ENCODE measurements at regions not wholly inside any gene's neighbourhood (a gene's known extent, or its start where the extent isn't known, plus 50 kb on each side); places are given as distances from the start of the nearest gene placed in this dataset.

GRCh38 chr3:63207066-63207590 is 71.0 kb upstream of the SYNPR start:
- TF ChIP-seq SMAD3 (CRISPR knock-in tag; IDR thresholded peaks at IDR 0.05; ENCODE audit: borderline replicate concordance) (no peak), CTCF (IDR thresholded peaks at IDR 0.05) (no peak), CDX4 (CRISPR knock-in tag; IDR thresholded peaks at IDR 0.05; ENCODE audit: borderline replicate concordance) (no peak), MLX (CRISPR knock-in tag; IDR thresholded peaks at IDR 0.05) (no peak), ZMAT4 (CRISPR knock-in tag; IDR thresholded peaks at IDR 0.05) (no peak), MAX (CRISPR knock-in tag; IDR thresholded peaks at IDR 0.05) (no peak), ZNF396 (CRISPR knock-in tag; IDR thresholded peaks at IDR 0.05; ENCODE audit: borderline replicate concordance) (no peak), ZNF425 (CRISPR knock-in tag; conservative IDR thresholded peaks at IDR 0.05) (no peak), PRDM15 (CRISPR knock-in tag; IDR thresholded peaks at IDR 0.05) (no peak), TCF7 (CRISPR knock-in tag; IDR thresholded peaks at IDR 0.05; ENCODE audit: low read depth) (no peak), NR2C2 (CRISPR knock-in tag; IDR thresholded peaks at IDR 0.05) (no peak), FOXP1 (CRISPR knock-in tag; IDR thresholded peaks at IDR 0.05; ENCODE audit: borderline replicate concordance) (no peak), NR1H2 (CRISPR knock-in tag; IDR thresholded peaks at IDR 0.05) (no peak), CREB1 (CRISPR knock-in tag; IDR thresholded peaks at IDR 0.05) (no peak)
